K562 (cell line): ENCODE measurements at regions not wholly inside any gene's neighbourhood (a gene's known extent, or its start where the extent isn't known, plus 50 kb on each side); places are given as distances from the start of the nearest gene placed in this dataset.

Experiments used
- CEBPG ChIP-seq, 3 experiments: fragments of 200-800 bp in 1 of 3; sonication (Bioruptor generic) in 1 of 3; sonication (generic) in 1 of 3; formaldehyde crosslinking in 1 of 3; IDR thresholded peaks in 2 of 3; conservative IDR thresholded peaks in 1 of 3; 2 replicates each; pipeline versions ENCODE4 v1.6.1 to v1.8.0; 2016 to 2022; ENCODE audit warnings: missing compliant biosample characterization in 2 of 3, missing genetic modification characterization in 2 of 3, mild to moderate bottlenecking in 1 of 3, missing genetic modification reagents in 1 of 3
- DACH1 ChIP-seq: fragments of 450-650 bp; IDR thresholded peaks from 2 replicates; pipeline ENCODE4 v1.6.1; 2018; ENCODE audit not compliant: partially characterized antibody
- ELF4 ChIP-seq: fragments of 450-650 bp; formaldehyde crosslinking; IDR thresholded peaks from 2 replicates; pipeline ENCODE4 v1.4.0; 2022; ENCODE audit warnings: missing genetic modification characterization
- ID3 ChIP-seq, 2 experiments: fragments of 250-450 bp in 1 of 2; fragments of 450-650 bp in 1 of 2; sonication (Bioruptor Pico) in 1 of 2; IDR thresholded peaks; 2 replicates each; pipeline versions ENCODE4 v1.6.1 to v1.8.0; 2016 to 2021; ENCODE audit warnings: mild to moderate bottlenecking in 2 of 2, moderate library complexity in 2 of 2, missing compliant biosample characterization in 1 of 2, missing genetic modification characterization in 1 of 2
- POLR2AphosphoS5 ChIP-seq: IDR thresholded peaks from 2 replicates; pipeline ENCODE4 v1.6.1; 2011; ENCODE audit warnings: mild to moderate bottlenecking, low read depth, low read length, moderate library complexity; ENCODE audit not compliant: control insufficient read depth, insufficient read depth
- RBM22 ChIP-seq: fragments of 200-400 bp; formaldehyde crosslinking; IDR thresholded peaks from 2 replicates; pipeline ENCODE4 v1.6.1; 2018; ENCODE audit warnings: low read length, low read depth; ENCODE audit not compliant: poor library complexity, severe bottlenecking
- SFPQ ChIP-seq: fragments of 200-400 bp; formaldehyde crosslinking; IDR thresholded peaks from 2 replicates; pipeline ENCODE4 v1.6.1; 2017; ENCODE audit warnings: mild to moderate bottlenecking, low read depth, low read length, moderate library complexity
- SMAD2 ChIP-seq: fragments of 150-350 bp; IDR thresholded peaks from 2 replicates; pipeline ENCODE4 v1.6.1; 2014; ENCODE audit warnings: low read depth, mild to moderate bottlenecking, low read length
- TSHZ1 ChIP-seq: fragments of 250-450 bp; sonication (Bioruptor Pico); IDR thresholded peaks from 2 replicates; pipeline ENCODE4 v1.4.0; 2020; ENCODE audit warnings: mild to moderate bottlenecking, moderate library complexity
- ZNF347 ChIP-seq: fragments of 450-650 bp; formaldehyde crosslinking; IDR thresholded peaks from 2 replicates; pipeline ENCODE4 v1.4.0; 2020; ENCODE audit warnings: low read depth, mild to moderate bottlenecking, moderate library complexity
- ZNF668 ChIP-seq: fragments of 250-450 bp; sonication (Bioruptor Pico); IDR thresholded peaks from 2 replicates; pipeline ENCODE4 v1.8.0; 2022; ENCODE audit warnings: mild to moderate bottlenecking, inconsistent platforms
- TF ChIP-seq, protein P1 (sequence below): sonication (generic); formaldehyde crosslinking; IDR thresholded peaks from 2 replicates; pipeline ENCODE4 v1.8.1; 2022; ENCODE audit warnings: missing genetic modification reagents

GRCh38 chrX:142686653-142687283 is 339.0 kb upstream of the SPANXN4 start (continued):
- TF ChIP-seq TSHZ1: no peak
- no peak for TF ChIP-seq ID3 (CRISPR knock-in tag; IDR thresholded peaks at IDR 0.05)
- TF ChIP-seq ID3 (tag; IDR thresholded peaks at IDR 0.05): no peak
- TF ChIP-seq ZNF347: no peak
- no peak for TF ChIP-seq ELF4 (CRISPR knock-in tag)
- TF ChIP-seq, protein P1, sequence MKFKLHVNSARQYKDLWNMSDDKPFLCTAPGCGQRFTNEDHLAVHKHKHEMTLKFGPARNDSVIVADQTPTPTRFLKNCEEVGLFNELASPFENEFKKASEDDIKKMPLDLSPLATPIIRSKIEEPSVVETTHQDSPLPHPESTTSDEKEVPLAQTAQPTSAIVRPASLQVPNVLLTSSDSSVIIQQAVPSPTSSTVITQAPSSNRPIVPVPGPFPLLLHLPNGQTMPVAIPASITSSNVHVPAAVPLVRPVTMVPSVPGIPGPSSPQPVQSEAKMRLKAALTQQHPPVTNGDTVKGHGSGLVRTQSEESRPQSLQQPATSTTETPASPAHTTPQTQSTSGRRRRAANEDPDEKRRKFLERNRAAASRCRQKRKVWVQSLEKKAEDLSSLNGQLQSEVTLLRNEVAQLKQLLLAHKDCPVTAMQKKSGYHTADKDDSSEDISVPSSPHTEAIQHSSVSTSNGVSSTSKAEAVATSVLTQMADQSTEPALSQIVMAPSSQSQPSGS: no peak
- TF ChIP-seq POLR2AphosphoS5: no peak
- TF ChIP-seq SFPQ: no peak
- no peak for TF ChIP-seq CEBPG (CRISPR knock-in tag; IDR thresholded peaks at IDR 0.05)
- no peak for TF ChIP-seq CEBPG (tag; conservative IDR thresholded peaks at IDR 0.05 in 1 of 2, IDR thresholded peaks at IDR 0.05 in 1 of 2)
- no peak for TF ChIP-seq ZNF668
- TF ChIP-seq RBM22: no peak
- TF ChIP-seq DACH1: no peak
- no peak for TF ChIP-seq SMAD2
- TF ChIP-seq, all 486 proteins: peak for 0
